HepG2 (cell line): ENCODE measurements at regions not wholly inside any gene's neighbourhood (a gene's known extent, or its start where the extent isn't known, plus 50 kb on each side); places are given as distances from the start of the nearest gene placed in this dataset.
"Not testable (repeated sequence)": the region's sequence is repeated elsewhere in the genome, so short reads cannot be mapped to it uniquely, and the experiment has no call there.

Experiments used
- ATAC-seq: fragments of 200-7000 bp; cut with Tn5 transposase; 3 replicates; pipeline ENCODE4 v1.9.1; 2020; ENCODE audit warnings: mild to moderate bottlenecking, moderate library complexity
- BruUV-seq: library from RNA; stranded (reverse); fragments of 400-500 nt; replicated peaks from 2 replicates; lab custom pipeline; 2021; lab: Mats Ljungman, UMichigan
- CTCF ChIA-PET: fragments of 300-600 bp; formaldehyde crosslinking; extraction: SDS; loops from one replicate; lab custom pipeline; 2021; ENCODE audit warnings: low total read pairs, inconsistent platforms, low intra/inter-chr PET ratio; lab: Yijun Ruan, JAX
- POLR2A ChIA-PET: fragments of 350-600 bp; sonication (Branson Sonifier 250); formaldehyde crosslinking; loops from one replicate; lab custom pipeline; 2020; ENCODE audit warnings: antibody characterized with exemption, inconsistent platforms; lab: Yijun Ruan, JAX
- DNase-seq: peaks from one replicate; pipeline ENCODE4 v3.0.0-alpha.2; 2015; ENCODE audit warnings: low spot score
- FAIRE-seq: peaks from 3 replicates; lab custom pipeline; 2011; peaks lifted over from hg19 to GRCh38; lab: Jason Lieb, UNC
- H2AFZ ChIP-seq: one replicate; pipeline ENCODE4 v1.6.1; 2011; ENCODE audit warnings: low read length, inconsistent platforms
- H3K27ac ChIP-seq: fragments of 300-600 bp; 3 replicates; pipeline ENCODE4 v1.8.0; 2011; ENCODE audit warnings: mixed run types, mild to moderate bottlenecking, mixed read lengths, low read length, inconsistent platforms; ENCODE audit not compliant: insufficient read depth; ENCODE audit errors: extremely low read length
- H3K27me3 ChIP-seq, 2 experiments: fragments of 200-600 bp in 1 of 2; 2 replicates in 1 of 2; 3 replicates in 1 of 2; pipeline versions ENCODE4 v1.6.0 to v1.8.0; 2011; ENCODE audit warnings: low read length in 2 of 2, mild to moderate bottlenecking in 2 of 2, moderate library complexity in 2 of 2, inconsistent platforms in 1 of 2; ENCODE audit not compliant: insufficient read depth in 2 of 2, control insufficient read depth in 1 of 2
- H3K36me3 ChIP-seq, 2 experiments: fragments of 200-600 bp in 1 of 2; replicated peaks in 1 of 2; 2 replicates in 1 of 2; 3 replicates in 1 of 2; pipeline versions ENCODE4 v1.5.1 to v1.8.0; 2011; ENCODE audit warnings: low read length in 2 of 2, inconsistent platforms in 1 of 2; ENCODE audit not compliant: insufficient read depth in 2 of 2, control insufficient read depth in 1 of 2
- H3K4me1 ChIP-seq: 2 replicates; pipeline ENCODE4 v1.5.1; 2012; ENCODE audit warnings: low read length, inconsistent platforms; ENCODE audit not compliant: insufficient read depth
- H3K4me2 ChIP-seq: 2 replicates; pipeline ENCODE4 v1.6.0; 2011; ENCODE audit warnings: low read depth, low read length, inconsistent platforms
- H3K4me3 ChIP-seq, 3 experiments: fragments of 200-600 bp in 1 of 3; sonication (generic), shearing (Covaris generic) in 1 of 3; replicated peaks in 1 of 3; 2 replicates each; pipeline ENCODE4 v1.5.1; 2011 to 2016; ENCODE audit warnings: low read length in 3 of 3, inconsistent platforms in 2 of 3, low read depth in 2 of 3, mild to moderate bottlenecking in 2 of 3, control low read depth in 1 of 3, mixed read lengths in 1 of 3; ENCODE audit not compliant: insufficient read depth in 1 of 3
- H3K79me2 ChIP-seq: one replicate; pipeline ENCODE4 v1.6.1; 2011; ENCODE audit warnings: low read length, inconsistent platforms; ENCODE audit not compliant: insufficient read depth
- H3K9ac ChIP-seq: 2 replicates; pipeline ENCODE4 v1.6.0; 2011; ENCODE audit warnings: mild to moderate bottlenecking, low read depth, low read length, inconsistent platforms; ENCODE audit not compliant: insufficient read depth
- H3K9me3 ChIP-seq: 2 replicates; pipeline ENCODE4 v1.5.1; 2012; ENCODE audit warnings: mild to moderate bottlenecking, low read length
- H4K20me1 ChIP-seq: 2 replicates; pipeline ENCODE4 v1.6.0; 2011; ENCODE audit warnings: inconsistent platforms, mild to moderate bottlenecking, low read length, moderate library complexity; ENCODE audit not compliant: insufficient read depth
- DPF2 ChIP-seq: sonication (generic); formaldehyde crosslinking; IDR thresholded peaks from 2 replicates; pipeline ENCODE4 v1.4.0; 2020; ENCODE audit warnings: mild to moderate bottlenecking, low read depth, missing genetic modification reagents, borderline replicate concordance
- ELF4 ChIP-seq: sonication (generic); formaldehyde crosslinking; IDR thresholded peaks from 2 replicates; pipeline ENCODE4 v1.5.0; 2020; ENCODE audit warnings: missing genetic modification reagents, mild to moderate bottlenecking, moderate library complexity, borderline replicate concordance
- GPN1 ChIP-seq: sonication (generic); formaldehyde crosslinking; IDR thresholded peaks from 2 replicates; pipeline ENCODE4 v1.5.1; 2020; ENCODE audit warnings: missing genetic modification reagents, borderline replicate concordance
- GZF1 ChIP-seq: sonication (generic); formaldehyde crosslinking; IDR thresholded peaks from 2 replicates; pipeline ENCODE4 v1.5.1; 2020; ENCODE audit warnings: mild to moderate bottlenecking, missing genetic modification reagents
- HDAC2 ChIP-seq: sonication (generic); formaldehyde crosslinking; IDR thresholded peaks from 2 replicates; pipeline ENCODE4 v1.4.0; 2020; ENCODE audit warnings: missing genetic modification reagents
- HHEX ChIP-seq: IDR thresholded peaks from 2 replicates; pipeline ENCODE4 v1.6.1; 2016; ENCODE audit warnings: control low read depth
- IRF1 ChIP-seq: sonication (generic); formaldehyde crosslinking; IDR thresholded peaks from 2 replicates; pipeline ENCODE4 v1.4.0; 2020; ENCODE audit warnings: low read depth, mild to moderate bottlenecking, missing genetic modification reagents
- MED1 ChIP-seq: sonication (generic); formaldehyde crosslinking; IDR thresholded peaks from 2 replicates; pipeline ENCODE4 v1.4.0; 2020; ENCODE audit warnings: missing genetic modification reagents
- RXRA ChIP-seq: sonication (generic); formaldehyde crosslinking; IDR thresholded peaks from 2 replicates; pipeline ENCODE4 v1.5.1; 2020; ENCODE audit warnings: missing genetic modification reagents
- SIN3B ChIP-seq: fragments of 150-350 bp; IDR thresholded peaks from 2 replicates; pipeline ENCODE4 v1.6.1; 2014; ENCODE audit warnings: low read length
- TCF7 ChIP-seq: sonication (generic); IDR thresholded peaks from 2 replicates; pipeline ENCODE4 v1.6.1; 2016; ENCODE audit warnings: antibody characterized with exemption, low read depth
- ZNF609 ChIP-seq: sonication (generic); formaldehyde crosslinking; IDR thresholded peaks from 2 replicates; pipeline ENCODE4 v1.4.0; 2020; ENCODE audit warnings: mild to moderate bottlenecking, missing genetic modification reagents, borderline replicate concordance
- WGBS: methylation state at CpG from one replicate; pipeline ENCODE4 v1.1.6; 2017; ENCODE audit warnings: low lambda C conversion rate; 5-methylcytosine and 5-hydroxymethylcytosine counted together
- in situ Hi-C: cut with HindIII; loops from 2 replicates; pipeline ENCODE4 v1.10.0; 2017; ENCODE audit warnings: low pct_unique_long_range_greater_than_20kb; ENCODE audit not compliant: extremely low pct_ligation_motif_present
- intact Hi-C: fragments of 100-400 bp; cut with micrococcal nuclease; formaldehyde crosslinking; loops from one replicate; pipeline ENCODE4 v1.10.0; 2022; ENCODE audit not compliant: unreplicated experiment

- TF ChIP-seq TCF7 (no peak), IRF1 (CRISPR knock-in tag) (no peak)
Observed at GRCh38 chr10:118961436-118961835, 68.1 kb upstream of the NANOS1 start (continued).

GRCh38 chr10:118962331-118962868 is 67.1 kb upstream of the NANOS1 start:
- H4K20me1 ChIP-seq, H3K27ac ChIP-seq, in situ Hi-C loops, BruUV-seq, H3K36me3 ChIP-seq, H3K9me3 ChIP-seq, H2AFZ ChIP-seq, CTCF ChIA-PET, H3K4me2 ChIP-seq, ATAC-seq, H3K4me1 ChIP-seq, intact Hi-C loops, FAIRE-seq, H3K79me2 ChIP-seq, H3K4me3 ChIP-seq, POLR2A ChIA-PET, DNase-seq, H3K9ac ChIP-seq: not testable (repeated sequence)
- TF ChIP-seq GZF1 (CRISPR knock-in tag) = peak; percentile 93
- 30% methylated on average over 7 of the region's 7 CpGs for WGBS
- peaks cover 0 to 11% of the 10 kb centered on the region in 2 experiments; a peak in 3 of 5 replicates for H3K27me3 ChIP-seq

GRCh38 chr10:118963341-118963740 is 66.2 kb upstream of the NANOS1 start:
- no peak for FAIRE-seq
- no peaks in the 10 kb centered on the region for H3K9me3 ChIP-seq
- H3K9ac ChIP-seq = no peak overlapping the region
- H3K79me2 ChIP-seq = no peaks in the 10 kb centered on the region
- H2AFZ ChIP-seq = no peak overlapping the region
- ChIA-PET CTCF (no interaction called here), POLR2A (no interaction called here)
- peaks cover 0 to 14% of the 10 kb centered on the region in 2 experiments; a peak in 3 of 5 replicates for H3K27me3 ChIP-seq
- ATAC-seq = no peak
- in situ Hi-C loops = no loop called here
- H3K4me3 ChIP-seq = no peak overlapping the region
- H3K4me1 ChIP-seq = peaks cover 9% of the 10 kb centered on the region
- no peak overlapping the region for H3K4me2 ChIP-seq
- WGBS = 33% methylated on average over 8 of the region's 10 CpGs
- intact Hi-C loops = no loop called here
- H3K36me3 ChIP-seq = no peaks in the 10 kb centered on the region
- no peaks in the 10 kb centered on the region; the same call in 1 of the 2 replicates for H4K20me1 ChIP-seq
- no peak overlapping the region for H3K27ac ChIP-seq
- no peak for DNase-seq
- no TSS peak for BruUV-seq
- no peak for TF ChIP-seq RXRA (CRISPR knock-in tag)
- TF ChIP-seq DPF2 (CRISPR knock-in tag) = no peak
- TF ChIP-seq MED1 (CRISPR knock-in tag) = no peak
- no peak for TF ChIP-seq HHEX
- TF ChIP-seq GPN1 (CRISPR knock-in tag) = no peak
- TF ChIP-seq ELF4 (CRISPR knock-in tag) = no peak
- no peak for TF ChIP-seq SIN3B
- no peak for TF ChIP-seq HDAC2 (CRISPR knock-in tag)
- no peak for TF ChIP-seq ZNF609 (CRISPR knock-in tag)
